PC-9 (cell line): ENCODE measurements at regions not wholly inside any gene's neighbourhood (a gene's known extent, or its start where the extent isn't known, plus 50 kb on each side); places are given as distances from the start of the nearest gene placed in this dataset.

Experiments
- BruUV-seq: library from RNA; stranded (reverse); fragments of 400-500 nt; replicated peaks from 2 replicates; lab custom pipeline; 2021; lab: Mats Ljungman, UMichigan
- CTCF ChIA-PET: fragments of 300-600 bp; sonication (Branson Sonifier 250); formaldehyde crosslinking; loops from one replicate; lab custom pipeline; 2022; ENCODE audit warnings: antibody characterized with exemption; lab: Charles Lee
- POLR2A ChIA-PET: fragments of 300-600 bp; sonication (Branson Sonifier 250); formaldehyde crosslinking; loops from one replicate; lab custom pipeline; 2022; ENCODE audit warnings: antibody characterized with exemption; ENCODE audit not compliant: unreplicated experiment; lab: Charles Lee
- DNase-seq, 2 experiments: peaks; one replicate each; pipeline versions ENCODE4 v3.0.0 to v3.0.0-alpha.2; 2015 to 2022; ENCODE audit warnings: mixed read lengths in 1 of 2
- H2AFZ ChIP-seq: fragments of 200-600 bp; sonication (generic); 2 replicates; pipeline ENCODE4 v1.8.1; 2017; ENCODE audit warnings: antibody characterized with exemption
- H3F3A ChIP-seq: fragments of 200-600 bp; sonication (generic); 2 replicates; pipeline ENCODE4 v1.8.1; 2017; ENCODE audit warnings: antibody characterized with exemption, mild to moderate bottlenecking, low read depth; ENCODE audit not compliant: insufficient read depth
- H3K27ac ChIP-seq: fragments of 200-600 bp; sonication (generic); 2 replicates; pipeline ENCODE4 v1.6.1; 2016; ENCODE audit warnings: mixed run types
- H3K27me3 ChIP-seq: fragments of 200-600 bp; sonication (generic); 2 replicates; pipeline ENCODE4 v1.6.1; 2016; ENCODE audit warnings: low read depth, mixed run types; ENCODE audit not compliant: insufficient read depth
- H3K36me3 ChIP-seq: fragments of 200-600 bp; sonication (generic); 2 replicates; pipeline ENCODE4 v1.6.1; 2016; ENCODE audit warnings: low read depth, mixed run types
- H3K4me1 ChIP-seq: fragments of 200-600 bp; sonication (generic); replicated peaks from 2 replicates; pipeline ENCODE4 v1.6.1; 2016; ENCODE audit warnings: mixed run types; ENCODE audit not compliant: insufficient read depth
- H3K4me2 ChIP-seq: fragments of 200-600 bp; sonication (generic); 2 replicates; pipeline ENCODE4 v1.6.1; 2017; ENCODE audit warnings: mixed run types
- H3K4me3 ChIP-seq: fragments of 200-600 bp; sonication (generic); 2 replicates; pipeline ENCODE4 v1.6.1; 2016; ENCODE audit warnings: mixed run types
- H3K79me2 ChIP-seq: fragments of 200-600 bp; sonication (generic); 2 replicates; pipeline ENCODE4 v1.6.1; 2017; ENCODE audit warnings: low read depth, mixed run types
- H3K9me2 ChIP-seq: fragments of 200-600 bp; sonication (generic); 2 replicates; pipeline ENCODE4 v1.8.1; 2017; ENCODE audit warnings: mild to moderate bottlenecking; ENCODE audit not compliant: insufficient read depth
- H3K9me3 ChIP-seq: fragments of 200-600 bp; sonication (generic); 2 replicates; pipeline ENCODE4 v1.8.1; 2016; ENCODE audit warnings: low read depth; ENCODE audit not compliant: insufficient read depth
- H4K20me1 ChIP-seq: fragments of 200-600 bp; sonication (generic); 2 replicates; pipeline ENCODE4 v1.8.1; 2017; ENCODE audit not compliant: insufficient read depth
- CTCF ChIP-seq: fragments of 200-600 bp; sonication (generic); conservative IDR thresholded peaks from 2 replicates; pipeline ENCODE4 v1.6.1; 2017; ENCODE audit warnings: mixed run types, antibody characterized with exemption, mild to moderate bottlenecking, moderate library complexity
- EZH2 ChIP-seq: fragments of 200-600 bp; sonication (generic); IDR thresholded peaks from 2 replicates; pipeline ENCODE4 v1.8.0; 2017; ENCODE audit warnings: antibody characterized with exemption, low read depth
- intact Hi-C: fragments of 100-400 bp; cut with micrococcal nuclease; formaldehyde crosslinking; loops from one replicate; pipeline ENCODE4 v1.10.0; 2022; ENCODE audit not compliant: unreplicated experiment

- POLR2A ChIA-PET: no interaction called here
- no peak overlapping the region for H3K4me2 ChIP-seq
- H2AFZ ChIP-seq: no peak overlapping the region
- intact Hi-C loops: no loop called here
- H3F3A ChIP-seq: peaks cover 34% of the 10 kb centered on the region
- H3K4me1 ChIP-seq: peaks cover 26% of the 10 kb centered on the region
- no peaks in the 10 kb centered on the region for H3K9me2 ChIP-seq
- H3K9me3 ChIP-seq: peaks cover 19% of the 10 kb centered on the region; the same call in 1 of the 2 replicates
- H3K27ac ChIP-seq: no peak overlapping the region
- H4K20me1 ChIP-seq: no peaks in the 10 kb centered on the region
- peaks cover 28% of the 10 kb centered on the region for H3K36me3 ChIP-seq
- CTCF ChIA-PET: no interaction called here
- TF ChIP-seq CTCF (no peak), EZH2 (no peak)
- no peak for DNase-seq
- no peak overlapping the region for H3K4me3 ChIP-seq
- H3K79me2 ChIP-seq: peaks cover 41% of the 10 kb centered on the region
- BruUV-seq: no TSS peak
- H3K27me3 ChIP-seq: no peaks in the 10 kb centered on the region
These were observed 93.8 kb upstream of the DOCK9 start for GRCh38 chr13:99071666-99072065.

GRCh38 chr13:99072356-99072755 lies 94.5 kb upstream of the DOCK9 start:
- no peak for TF ChIP-seq CTCF
- no peak for TF ChIP-seq EZH2
- H3K27ac ChIP-seq: no peak overlapping the region
- peaks cover 27% of the 10 kb centered on the region for H3F3A ChIP-seq
- DNase-seq: no peak
- H3K4me1 ChIP-seq: peaks cover 24% of the 10 kb centered on the region
- no peak overlapping the region for H3K4me2 ChIP-seq
- no peaks in the 10 kb centered on the region for H3K9me2 ChIP-seq
- H2AFZ ChIP-seq: no peak overlapping the region
- H3K79me2 ChIP-seq: peaks cover 44% of the 10 kb centered on the region
- peaks cover 26% of the 10 kb centered on the region; the same call in 1 of the 2 replicates for H3K36me3 ChIP-seq
- ChIA-PET POLR2A (no interaction called here), CTCF (no interaction called here)
- H3K27me3 ChIP-seq: no peaks in the 10 kb centered on the region
- BruUV-seq: no TSS peak
- peaks cover 15% of the 10 kb centered on the region; the same call in 1 of the 2 replicates for H3K9me3 ChIP-seq
- no peak overlapping the region for H3K4me3 ChIP-seq
- intact Hi-C loops: no loop called here
- H4K20me1 ChIP-seq: no peaks in the 10 kb centered on the region

GRCh38 chr13:99072941-99073340 lies 95.1 kb upstream of the DOCK9 start:
- ChIA-PET POLR2A (no interaction called here), CTCF (no interaction called here)
- H2AFZ ChIP-seq: no peak overlapping the region
- peaks cover 18% of the 10 kb centered on the region for H3K4me1 ChIP-seq
- H3K4me2 ChIP-seq: no peak overlapping the region
- no peak for DNase-seq
- no TSS peak for BruUV-seq
- no peak overlapping the region for H3K4me3 ChIP-seq
- H3F3A ChIP-seq: peaks cover 22% of the 10 kb centered on the region
- no peak for TF ChIP-seq CTCF
- no peaks in the 10 kb centered on the region for H3K27me3 ChIP-seq
- H3K79me2 ChIP-seq: peaks cover 50% of the 10 kb centered on the region
- intact Hi-C loops: no loop called here
- H3K36me3 ChIP-seq: peaks cover 26% of the 10 kb centered on the region; the same call in 1 of the 2 replicates
- H4K20me1 ChIP-seq: no peaks in the 10 kb centered on the region
- no peaks in the 10 kb centered on the region for H3K9me2 ChIP-seq
- H3K27ac ChIP-seq: no peak overlapping the region
- peaks cover 15% of the 10 kb centered on the region; the same call in 1 of the 2 replicates for H3K9me3 ChIP-seq
